ENCODE measurements at regions not wholly inside any gene's neighbourhood (a gene's known extent, or its start where the extent isn't known, plus 50 kb on each side); places are given as distances from the start of the nearest gene placed in this dataset.

DNA sequence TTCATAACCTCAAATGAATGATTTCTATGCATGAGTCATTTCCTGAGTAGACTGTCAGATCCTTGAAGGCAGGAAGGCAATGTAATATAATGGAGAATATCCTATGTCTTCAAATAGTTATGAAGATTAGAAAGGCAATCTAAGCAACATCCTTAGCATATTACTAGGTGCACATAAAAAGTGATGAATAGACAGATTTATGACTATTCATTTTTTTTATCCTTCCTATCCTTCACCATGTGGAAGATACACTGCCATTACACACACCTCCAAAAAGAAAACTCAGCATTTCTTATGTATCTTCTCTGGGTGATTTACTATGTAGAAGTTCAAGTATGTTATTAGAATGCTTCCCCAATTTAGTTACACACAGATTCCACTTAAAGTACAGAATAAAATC, 126.4 kb upstream of the MAF start:
- no peak for DNase-seq

DNA sequence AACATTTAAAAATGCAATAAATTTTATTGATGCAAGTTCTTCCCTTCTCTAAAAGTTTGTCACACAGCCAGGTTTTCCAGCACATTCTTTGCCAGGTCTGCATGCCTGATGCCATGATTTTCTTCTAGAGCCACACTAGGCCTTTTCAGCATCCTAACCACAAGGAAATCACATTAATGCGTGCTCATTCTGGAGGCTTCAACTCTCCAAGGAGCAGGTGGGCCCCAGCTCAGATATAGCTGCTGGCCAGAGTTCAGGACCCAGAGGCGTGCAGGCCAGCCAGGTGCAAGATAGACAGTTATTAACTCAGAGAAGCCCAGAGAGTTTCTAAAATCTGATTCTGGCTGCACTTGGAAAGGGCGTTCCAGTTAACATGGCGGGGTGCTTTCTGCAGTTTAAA, 124.5 kb upstream of the MAF start:
- no peak for DNase-seq

DNA sequence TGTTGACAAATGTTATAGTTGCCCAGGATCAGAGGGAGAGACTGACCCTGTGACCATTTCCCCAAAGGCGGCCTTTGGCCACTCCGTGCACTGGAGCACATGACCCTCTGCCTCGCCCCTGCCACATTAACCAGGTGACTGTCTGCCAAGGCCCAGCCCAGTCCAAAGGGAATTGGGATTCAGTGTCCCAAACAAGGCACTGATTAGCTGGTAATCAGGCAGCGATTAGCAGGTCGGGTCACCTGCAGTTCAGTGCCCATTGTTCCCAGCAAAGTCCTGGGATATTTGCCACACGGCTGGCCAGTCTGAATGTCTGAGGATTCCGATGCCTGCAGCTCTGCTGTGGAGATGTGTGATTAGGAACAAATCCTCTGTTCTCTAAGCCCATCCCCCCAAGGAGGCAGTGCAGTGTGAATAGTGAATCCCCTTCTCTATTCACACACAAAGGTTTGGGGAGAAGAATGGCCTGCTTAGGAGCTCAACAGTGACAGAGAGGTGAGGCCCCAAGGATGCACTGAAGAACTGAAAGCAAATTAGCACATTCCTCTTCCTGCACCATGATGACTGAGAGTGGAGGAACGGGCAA, 123.1 kb upstream of the MAF start:
- DNase-seq = no peak

DNA sequence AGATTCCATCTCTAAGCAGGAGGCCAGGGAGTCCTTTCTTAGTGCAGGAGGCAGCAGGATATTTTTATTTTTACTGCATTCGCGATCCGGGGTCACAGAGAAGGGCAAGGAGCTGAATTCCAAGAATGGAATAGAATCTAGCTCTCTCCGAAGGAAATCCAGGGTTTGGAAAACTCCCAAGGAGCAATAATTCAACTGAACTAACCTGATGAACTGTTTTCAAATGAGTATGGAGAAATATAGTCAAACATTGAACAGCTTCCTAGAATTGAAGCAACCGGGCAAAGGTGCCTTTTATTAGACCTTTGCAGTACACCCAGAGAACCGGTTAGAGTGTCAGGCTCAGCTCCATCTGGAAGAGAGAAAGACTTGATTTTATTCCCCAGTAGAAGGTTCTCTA, 120.7 kb upstream of the MAF start:
- no peak for DNase-seq

DNA sequence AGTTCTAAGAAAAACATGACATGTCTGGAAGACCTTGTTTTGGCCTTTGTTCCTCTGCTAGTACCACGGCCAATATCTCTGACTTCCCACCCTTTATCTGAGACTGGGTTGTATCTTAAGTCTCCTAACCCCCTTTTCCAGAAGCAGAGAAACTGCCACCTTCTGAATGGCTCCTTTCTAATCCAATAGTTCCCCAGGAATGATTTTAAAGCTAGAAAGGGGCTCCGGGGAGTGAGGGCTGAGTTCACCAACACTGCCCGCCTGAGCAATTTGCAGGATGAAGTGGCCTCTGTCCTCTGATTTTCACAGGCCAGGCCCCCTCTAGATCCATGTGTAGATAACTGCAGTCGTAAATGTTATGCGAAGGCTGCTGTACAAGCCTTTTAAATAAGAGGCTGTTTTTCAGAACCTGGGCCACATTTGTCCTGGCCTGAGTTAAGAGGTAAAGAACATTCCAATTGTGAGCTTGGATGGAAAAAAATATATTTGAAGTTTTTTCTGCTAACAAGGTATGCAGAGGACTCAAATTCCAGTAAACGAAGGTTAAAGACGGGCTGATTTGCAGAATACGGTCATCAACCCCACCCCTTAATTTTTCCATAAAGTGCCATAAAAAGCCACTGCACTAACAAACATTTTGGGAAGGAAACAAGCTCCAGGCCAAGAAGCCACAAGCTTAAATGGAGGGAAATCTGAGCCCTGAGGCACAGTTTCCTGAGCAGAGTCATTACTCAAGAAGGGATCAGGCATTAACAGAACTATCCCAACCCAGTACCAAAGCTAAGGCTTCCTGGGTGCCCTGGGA, 117.0 kb upstream of the MAF start:
- no peak for DNase-seq

DNA sequence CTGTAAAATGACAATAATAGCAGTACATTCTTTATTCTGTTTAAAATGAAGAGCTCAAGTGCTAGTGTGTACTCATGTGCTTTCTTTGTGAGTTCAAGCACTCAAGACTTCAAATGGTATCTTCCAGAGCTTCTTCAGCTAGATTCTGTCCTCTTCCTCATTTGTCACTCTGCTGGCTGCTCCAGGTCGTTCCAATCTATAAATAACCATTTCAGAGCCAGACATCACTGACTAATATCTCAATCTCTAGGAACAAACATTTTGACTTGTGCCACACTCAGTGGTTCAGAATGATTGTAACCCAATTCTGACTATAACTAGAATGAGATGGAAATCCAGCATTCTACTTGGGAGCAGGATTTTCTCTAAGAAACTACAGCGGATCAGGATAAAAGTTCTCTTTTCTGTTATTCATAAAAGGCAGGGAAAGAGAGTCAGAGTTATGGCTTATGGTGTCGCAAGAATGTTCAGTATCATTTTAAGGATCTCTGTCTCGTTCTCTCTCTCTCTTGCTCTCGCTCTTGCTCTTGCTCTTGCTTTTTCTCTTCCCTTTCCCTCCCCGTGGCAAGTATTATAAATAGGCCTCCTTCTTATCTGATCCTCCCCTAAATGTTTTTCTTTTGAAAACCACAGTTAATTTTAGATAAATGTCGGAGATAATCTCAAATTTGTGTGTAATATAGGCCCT, 116.3 kb upstream of the MAF start:
- no peak for DNase-seq

DNA sequence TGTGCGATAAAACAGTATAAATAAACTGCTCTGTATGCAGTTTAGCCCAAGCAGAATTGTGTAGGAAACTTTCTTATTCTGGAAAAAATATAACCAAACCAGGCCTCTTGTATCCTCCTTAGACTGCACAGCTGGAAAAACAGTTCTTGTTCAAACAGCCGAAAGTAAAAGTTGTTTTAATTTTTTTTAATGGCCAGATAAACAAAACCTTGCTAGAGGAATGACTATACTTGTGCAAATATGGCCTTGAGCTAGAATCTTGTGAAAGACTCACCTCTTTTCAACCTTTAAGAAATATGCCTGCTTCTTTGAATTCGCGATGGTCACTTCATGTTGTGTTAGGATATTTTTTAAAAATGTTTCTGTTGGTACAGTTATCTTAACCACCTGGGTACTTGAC, 114.5 kb upstream of the MAF start:
- no peak for DNase-seq

DNA sequence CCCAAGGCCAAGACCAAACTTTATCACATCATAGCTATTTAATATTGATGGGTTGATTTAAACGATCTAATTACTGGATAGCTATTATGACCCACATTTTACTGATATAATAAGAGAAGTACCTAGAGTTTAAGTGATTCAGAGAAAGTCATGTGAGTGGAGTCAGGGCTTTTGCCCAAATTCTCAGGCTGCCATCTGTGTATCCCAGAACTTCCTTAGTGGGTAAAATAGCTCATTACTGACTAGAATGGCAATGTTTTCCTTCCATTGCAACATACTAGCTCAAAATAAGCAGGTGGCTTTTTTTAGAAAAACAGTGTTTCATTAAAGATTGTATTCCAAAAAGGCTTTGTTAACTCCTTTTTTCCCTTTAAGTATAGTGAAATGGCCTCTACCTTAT, 113.9 kb upstream of the MAF start:
- no peak for DNase-seq

DNA sequence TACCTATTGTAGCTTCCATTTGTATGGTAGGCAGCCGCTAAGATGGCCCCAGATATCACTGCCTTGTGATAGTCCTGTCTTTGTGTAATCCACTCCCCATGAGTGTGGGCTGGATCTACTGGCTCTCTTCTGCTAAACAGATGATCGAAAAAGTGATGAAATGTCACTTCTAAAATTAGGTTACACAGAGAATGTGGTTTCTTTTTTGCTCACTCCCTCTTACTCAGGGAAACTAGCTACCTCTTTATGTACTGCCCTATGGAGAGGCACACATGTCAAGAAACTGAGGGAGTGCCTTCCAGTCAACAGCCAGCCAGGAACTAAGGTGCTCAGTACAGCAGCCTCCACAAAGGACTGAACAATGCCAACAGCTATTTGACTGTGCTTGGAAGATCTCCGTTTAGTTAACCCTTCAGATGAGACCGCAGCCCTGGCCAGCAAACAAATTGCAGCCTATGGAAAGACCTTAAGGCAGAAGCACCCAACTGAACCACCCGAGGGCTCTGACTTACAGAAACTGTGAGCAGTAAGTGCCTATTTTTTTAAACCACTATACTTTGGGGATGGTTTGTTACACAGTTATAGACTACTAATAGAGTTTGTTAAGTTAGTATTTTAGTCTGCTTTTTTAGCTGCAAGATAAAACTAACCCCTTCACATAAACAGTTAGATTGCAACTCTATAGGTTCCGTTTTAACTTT, 113.2 kb upstream of the MAF start:
- no peak for DNase-seq

DNA sequence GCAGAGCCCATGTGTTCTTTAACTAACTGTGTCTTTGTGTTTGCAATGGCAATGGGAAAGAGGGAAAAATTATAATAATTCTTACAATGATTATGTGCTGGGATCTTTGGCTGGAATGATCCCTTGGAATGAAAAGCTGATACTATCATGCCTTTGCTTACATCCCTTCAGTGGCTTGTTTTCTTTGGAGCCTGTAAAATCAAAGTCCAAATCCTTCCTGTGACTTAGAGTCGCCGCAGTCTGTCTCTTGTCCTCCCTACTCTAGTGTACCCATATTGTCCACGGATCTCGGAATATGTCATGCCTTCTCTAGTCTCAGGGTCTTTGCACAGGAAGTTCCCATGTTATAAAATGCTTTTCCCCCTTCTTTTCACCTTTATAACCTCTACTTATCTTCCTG, 111.7 kb upstream of the MAF start:
- DNase-seq = no peak

DNA sequence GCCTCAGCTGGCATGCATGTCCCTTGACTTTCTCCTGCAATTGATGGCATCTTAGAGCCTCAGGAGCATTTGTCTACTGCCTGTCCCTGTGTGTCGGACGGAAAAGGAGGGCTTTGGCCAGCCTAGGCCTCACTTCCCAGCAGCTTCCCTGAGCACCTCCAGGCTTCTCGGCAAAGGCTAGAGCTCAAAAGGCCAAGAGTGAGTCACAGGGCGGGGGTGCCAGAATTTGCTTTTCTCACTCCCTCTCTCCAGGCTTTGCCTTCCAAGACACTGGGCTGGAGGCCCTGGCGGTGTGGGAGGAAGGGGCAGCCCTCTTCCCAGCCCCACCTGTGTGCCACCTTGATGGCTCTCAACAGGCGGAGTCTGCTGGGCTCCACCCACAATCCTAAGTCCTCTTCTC, 107.3 kb upstream of the MAF start:
- no peak for DNase-seq

DNA sequence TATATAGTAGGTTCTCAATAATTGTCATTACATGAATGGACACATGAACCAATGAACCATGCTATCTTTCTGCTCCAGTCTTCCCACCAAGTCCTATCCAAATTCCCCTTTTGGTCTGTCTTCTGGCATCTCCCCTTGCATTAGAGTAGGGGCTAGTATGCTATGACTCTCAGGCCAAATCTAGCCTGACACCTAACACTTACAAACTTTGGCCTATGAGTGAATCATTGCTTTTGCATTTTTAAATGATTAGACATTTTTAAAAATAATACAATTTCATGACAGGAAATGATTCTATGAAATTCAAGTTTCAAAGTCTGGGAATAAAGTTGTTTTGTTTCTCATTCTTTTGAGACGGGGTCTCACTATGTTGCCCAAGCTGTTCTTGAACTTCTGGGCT, 102.5 kb upstream of the MAF start:
- no peak for DNase-seq

DNA sequence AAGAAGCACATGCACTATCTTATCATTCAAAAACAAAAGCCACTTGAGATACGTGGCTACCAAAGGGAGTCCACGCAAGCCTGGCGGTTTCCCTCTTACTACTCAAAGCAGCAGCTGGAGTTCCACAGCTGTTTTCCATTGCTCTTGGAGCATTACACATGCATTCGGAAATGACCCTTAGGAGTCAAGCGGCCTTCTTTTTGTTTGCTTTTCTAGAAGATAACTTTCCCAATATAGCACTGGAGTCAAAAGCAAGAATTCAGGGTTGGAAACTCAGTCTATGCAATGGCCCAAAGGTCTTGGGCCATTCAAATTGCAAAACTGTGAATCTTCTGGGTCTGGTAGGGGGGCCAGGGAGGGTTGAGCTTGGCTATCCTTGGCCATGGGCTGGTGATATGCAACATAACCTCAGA, 97.8 kb upstream of the MAF start:
- DNase-seq = no peak

DNA sequence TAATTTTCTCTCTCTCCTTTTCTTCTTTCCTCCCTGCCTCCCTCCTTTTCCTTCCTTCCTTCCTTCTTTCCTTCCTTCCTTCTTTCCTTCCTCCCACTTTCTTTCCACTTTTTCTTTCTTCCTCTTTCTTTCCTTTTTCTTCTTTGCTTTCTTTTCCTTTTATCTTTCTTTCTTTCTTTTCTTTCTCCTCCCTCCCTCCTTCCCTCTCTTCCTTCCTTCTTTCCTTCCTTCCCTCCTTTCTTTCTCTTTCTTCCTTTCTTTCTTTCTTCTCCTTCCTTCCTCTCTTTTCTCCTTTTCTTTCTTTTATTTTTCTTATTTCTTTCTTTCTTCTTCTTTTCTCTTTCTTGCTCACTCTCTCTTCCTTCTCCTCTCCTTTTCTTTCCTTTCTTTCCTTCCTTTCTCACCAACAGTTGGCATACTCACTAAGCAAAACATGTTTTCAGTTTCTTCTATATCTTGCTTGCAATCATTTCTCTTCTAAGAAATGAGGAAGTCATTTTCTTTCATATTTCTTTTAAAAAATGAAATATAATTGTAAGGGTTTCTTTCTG, 97.1 kb upstream of the MAF start:
- DNase-seq = no peak

DNA sequence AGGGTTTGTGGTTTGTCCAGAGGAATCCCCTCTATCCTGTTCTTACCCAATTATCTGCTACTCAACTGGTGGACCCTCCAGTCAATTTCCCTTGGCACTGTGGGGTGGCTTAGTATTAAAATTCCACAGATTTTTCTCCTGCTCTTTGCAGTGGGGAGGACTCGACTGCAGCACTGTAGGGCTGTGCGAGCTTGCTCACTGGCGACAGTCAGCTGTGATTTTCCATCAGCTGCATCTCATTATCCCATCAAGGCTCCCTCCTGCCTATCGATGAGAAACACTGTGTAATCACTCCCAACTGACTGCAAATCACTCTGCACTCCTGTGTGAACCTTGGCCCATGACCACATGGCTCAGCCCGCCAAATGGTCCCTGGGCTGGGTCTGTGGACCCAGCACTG, 90.5 kb upstream of the MAF start:
- DNase-seq = no peak

DNA sequence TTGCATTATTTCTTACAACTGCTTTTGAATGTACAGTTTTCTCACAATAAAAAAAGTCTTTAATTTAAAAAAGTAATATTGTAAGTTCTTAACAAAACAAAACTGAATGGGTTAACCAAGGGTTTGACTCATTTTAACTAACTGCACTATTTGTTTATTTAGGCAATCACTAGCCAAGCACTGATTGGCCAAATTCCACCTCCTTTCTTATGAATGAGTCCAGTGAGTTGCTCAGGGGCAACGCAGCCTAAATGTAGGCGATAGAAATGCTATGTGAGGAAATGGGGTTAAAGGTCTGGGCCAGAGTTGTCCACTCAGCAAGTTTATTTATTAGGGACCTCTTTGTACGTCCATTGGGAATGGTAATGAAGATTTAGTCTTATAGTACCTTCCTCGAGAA, 89.6 kb upstream of the MAF start:
- DNase-seq = no peak

DNA sequence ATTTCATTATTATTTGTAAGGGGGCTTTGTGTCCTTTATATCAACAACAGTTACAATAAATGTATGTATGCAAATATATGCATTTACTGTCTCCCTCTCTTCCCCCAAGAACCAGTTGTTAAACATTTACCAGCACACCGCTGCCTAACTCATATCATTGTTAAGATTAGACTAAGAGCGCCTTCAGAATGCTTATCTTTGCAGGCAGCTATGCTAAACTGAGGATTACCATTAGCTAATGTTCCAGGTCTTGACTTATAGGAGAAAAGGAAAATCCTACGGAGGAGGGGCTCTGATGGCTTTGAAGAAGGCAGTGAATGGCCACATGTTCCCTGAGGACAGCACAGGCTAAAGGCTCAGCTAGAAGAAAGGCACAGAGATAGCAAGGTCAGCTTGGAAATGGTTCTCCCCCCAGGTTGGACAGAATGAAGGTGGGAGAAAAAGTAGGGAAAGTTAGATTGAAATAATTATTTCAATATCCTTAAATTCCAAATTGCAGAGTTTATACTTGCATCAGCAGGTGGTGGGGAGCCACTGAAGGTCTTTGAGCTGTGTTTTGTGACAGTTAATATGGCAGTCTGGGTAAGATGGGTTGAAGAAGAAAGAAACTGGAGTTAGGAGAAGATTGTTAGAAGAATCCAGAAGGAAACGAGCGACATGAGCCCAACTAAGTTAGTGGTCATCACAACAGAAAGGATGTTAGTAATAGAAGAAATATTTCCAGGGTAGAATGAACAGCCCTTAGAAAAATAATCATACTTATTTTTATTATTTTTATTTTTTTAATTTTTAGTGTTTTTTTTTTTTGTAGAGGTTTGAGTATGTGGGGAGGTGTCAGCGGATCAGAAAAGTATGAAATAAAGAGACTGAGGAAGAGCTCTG, 87.0 kb upstream of the MAF start:
- no peak for DNase-seq

DNA sequence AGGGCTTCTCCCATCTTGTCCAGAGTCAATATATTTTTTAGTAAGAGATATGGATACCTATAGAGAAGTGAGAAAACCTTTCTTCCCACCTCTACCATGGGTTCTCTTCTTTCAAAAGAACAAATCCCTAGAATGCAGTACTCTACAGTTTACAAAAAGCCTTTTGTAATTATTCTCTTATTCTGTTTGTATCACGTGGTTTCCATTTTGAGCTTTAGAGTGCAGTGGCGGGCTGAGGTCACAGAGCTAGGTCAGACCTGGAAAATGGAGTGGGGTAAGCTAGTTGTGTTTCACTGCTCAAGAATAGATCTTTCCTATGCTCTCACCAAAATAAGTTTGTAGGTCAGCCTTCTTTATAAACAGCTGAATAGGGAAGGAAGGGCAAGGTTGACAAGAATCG, 85.3 kb upstream of the MAF start:
- no peak for DNase-seq

DNA sequence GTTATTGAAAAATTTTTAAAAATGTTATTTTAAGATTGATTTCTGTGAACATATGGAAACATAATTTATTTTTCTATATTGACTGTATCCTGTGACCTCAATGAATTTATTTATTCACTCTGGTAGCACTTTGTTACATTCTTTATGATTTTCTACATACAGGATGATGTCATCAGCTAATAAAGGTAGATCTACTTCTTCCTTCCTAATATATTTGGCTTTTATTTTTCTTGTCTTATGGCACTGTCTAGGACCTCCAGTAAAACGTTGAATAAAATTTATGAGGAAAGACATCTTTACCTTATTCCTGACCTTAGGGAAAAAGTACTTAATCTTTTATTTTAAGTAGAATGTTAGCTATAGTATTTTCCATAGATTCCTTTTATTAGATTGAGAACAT, 78.8 kb upstream of the MAF start:
- no peak for DNase-seq

DNA sequence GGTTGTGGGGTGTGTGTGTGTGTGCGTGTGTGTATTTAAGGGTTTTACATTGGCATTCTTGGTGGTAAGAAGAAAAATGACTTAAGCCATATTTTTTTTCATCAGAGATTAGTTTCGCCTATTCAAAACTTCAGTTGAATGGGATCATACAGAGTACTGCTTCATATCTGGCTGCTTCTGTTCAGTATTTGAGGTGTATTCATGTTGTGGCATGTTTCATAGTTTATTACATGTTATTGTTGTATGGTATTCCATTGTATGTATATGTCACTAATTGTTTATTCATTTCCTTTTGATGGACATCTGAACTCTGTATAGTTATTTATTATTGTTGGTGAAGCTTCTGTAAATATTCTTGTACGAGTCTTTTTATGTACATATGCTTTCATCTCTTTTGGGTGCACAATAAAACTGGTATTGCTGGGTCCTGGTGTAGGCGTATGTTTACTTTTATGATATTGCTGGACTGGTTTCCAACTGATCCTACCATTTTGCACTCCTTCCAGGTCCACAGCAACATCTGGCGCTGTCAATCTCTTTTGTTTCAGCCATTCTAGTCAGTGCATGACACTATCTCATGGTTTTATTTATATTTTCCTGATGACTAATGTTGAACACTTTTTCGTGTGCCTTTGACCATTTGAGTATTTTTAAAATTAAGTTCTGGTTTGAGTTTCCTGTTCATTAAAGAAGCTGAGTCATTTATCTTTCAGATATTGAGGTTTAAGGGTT, 77.4 kb upstream of the MAF start:
- no peak for DNase-seq

DNA sequence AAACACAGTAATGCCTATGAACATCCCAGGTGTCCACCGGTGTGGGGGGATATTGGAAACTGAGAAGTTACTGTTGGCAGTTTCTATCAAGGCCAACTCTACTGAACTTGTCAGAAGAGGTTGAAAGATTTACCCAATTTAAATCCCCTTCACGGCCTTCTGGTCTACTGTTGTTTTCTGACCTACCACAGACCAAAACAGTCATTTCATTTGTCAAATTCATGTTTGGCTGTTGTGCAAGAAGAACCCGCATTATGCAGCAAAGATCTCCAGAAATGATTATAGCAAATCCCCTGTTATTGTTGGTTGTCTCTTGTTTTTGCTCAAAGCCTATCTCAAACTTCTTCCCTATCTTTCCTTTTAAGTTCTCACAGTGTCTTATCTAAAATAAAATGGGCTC, 73.1 kb upstream of the MAF start:
- no peak for DNase-seq

DNA sequence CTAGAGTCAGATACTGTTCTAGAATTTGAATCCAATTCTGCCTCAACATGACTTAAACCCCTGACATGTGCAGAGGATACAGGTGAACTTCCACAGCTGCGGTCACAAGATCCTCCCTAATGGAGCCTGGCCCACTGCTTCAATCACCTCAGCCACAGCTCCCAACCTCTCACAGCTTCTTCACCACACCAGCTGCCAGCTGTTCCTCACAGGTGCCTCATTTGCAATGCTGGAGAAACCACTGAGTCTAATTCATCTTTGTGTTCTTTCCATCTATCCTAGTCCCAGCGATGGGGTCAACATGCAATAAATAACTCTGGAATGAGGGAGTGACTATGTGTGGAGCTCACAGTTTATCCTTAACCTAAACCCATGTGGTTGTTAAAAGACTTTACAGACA, 72.0 kb upstream of the MAF start:
- no peak for DNase-seq

Data from SHP77 treated with DMSO at 0.1 percent for 48 hours (cell line).